ENCODE measurements at regions not wholly inside any gene's neighbourhood (a gene's known extent, or its start where the extent isn't known, plus 50 kb on each side); places are given as distances from the start of the nearest gene placed in this dataset.
"Not testable (repeated sequence)": the region's sequence is repeated elsewhere in the genome, so short reads cannot be mapped to it uniquely, and the experiment has no call there.

DNA sequence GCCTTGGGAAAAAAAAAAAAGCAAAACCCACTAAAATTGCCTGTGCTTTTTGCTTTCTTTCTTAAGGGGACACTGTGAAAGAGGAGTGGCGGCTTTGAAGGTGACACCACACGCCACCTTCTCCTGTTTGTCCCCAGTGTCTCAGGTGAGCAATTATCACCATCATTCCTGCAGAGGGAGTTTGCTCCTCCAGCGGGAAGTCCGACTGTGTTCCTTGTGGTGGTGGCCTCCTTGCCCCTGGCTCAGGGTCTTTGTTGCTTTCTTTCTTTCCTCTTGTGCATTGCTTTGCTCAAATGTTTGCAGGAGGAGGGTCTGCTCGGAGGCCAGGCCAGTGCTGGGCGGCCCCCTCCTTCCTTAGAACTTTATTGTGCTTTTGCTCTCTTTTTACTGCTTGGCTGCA lies 164.3 kb upstream of the CXCR4 start:
- DNase-seq, result peak; percentile 18

DNA sequence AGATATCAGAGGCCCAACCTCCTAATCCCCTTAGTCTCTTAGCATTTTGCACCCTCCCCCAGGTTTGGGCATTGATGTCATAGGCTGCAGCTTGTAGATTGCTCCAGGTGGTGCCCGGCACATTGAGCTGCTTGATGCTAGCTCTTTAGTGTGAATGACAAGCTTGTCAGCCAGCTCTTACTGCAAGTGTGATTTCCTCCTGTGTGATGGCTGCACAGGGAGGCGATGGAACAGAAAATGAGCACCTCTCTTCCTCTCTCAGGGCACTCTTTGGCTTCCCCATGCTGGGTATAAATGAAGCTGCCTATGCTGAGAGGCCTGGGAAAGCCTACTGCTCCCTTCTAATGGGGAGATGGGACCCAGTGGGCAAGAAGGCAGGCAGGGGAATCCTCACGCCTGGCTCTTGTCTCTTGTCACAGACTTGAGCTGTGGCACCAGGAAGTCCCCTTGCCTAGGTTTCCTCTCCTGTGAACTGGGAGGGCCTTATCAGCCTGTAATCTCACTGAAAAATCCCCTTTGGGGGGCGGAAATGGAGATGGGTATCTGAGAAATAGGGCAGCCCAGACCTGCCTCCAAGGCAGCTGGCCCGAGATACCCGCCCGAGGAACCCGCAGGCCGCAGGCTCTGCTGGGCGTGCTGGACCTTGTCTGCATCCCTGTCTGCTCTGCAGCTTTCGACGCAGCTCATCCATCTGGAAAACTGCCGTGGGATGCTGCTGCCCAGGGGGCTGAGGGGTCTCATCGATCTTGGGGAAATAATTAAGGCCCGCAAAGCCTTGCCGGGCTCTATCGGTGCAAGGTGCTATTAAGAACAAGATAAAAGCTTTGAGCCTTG lies 163.5 kb upstream of the CXCR4 start:
- DNase-seq, result no peak

DNA sequence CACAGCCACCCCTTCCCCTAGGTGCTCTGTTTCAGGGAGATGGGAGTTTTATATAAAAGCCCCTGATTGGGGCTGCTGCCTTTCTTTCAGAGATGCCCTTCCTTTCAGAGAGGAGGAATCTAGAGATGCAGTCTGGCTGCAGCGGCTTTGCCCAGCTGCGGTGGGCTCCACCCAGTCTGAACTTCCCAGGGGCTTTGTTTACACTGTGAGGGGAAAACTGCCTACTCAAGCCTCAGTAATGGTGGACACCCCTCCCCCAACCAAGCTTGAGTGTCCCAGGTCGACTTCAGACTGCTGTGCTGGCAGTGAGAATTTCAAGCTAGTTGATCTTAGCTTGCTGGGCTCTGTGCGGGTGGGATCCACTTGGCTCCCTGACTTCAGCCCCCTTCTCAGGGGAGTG lies 148.4 kb upstream of the CXCR4 start:
- DNase-seq, result not testable (repeated sequence)

DNA sequence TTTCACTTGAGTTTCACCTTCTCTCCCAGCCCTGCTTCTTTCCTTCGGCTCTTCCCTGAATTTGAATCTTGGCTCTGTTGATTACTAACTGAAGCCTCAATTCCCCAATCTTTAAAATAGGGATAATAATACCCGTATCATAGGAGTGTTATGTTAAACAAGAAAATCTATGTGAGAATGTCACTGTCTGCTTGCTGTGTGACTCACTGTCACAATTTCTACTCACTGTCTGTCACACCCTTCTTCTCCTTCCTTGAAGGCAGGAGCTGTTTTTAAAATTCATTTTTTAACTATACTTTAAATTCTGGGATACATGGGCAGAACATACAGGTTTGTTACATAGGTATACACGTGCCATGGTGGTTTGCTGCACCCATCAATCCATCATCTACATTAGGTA lies 141.6 kb upstream of the CXCR4 start:
- no peak for DNase-seq

DNA sequence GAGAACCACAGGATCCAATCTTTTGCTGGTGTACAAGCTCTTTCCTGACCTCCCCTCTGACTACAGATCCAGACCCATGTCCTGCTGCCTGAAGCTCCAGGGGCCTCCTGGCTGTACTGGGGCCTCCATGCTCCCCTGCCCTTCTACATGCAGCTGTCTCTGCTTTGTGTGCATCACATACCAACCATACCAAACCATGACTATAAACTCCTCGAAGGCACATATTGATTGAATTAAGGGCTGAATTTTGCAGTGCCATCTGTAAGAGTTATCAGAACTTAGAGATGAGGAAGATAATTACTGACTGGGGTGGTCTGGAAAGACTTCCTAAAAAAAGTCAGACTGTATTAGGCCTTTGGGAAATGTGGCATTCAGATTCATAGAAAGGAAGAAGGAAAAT lies 139.9 kb upstream of the CXCR4 start:
- no peak for DNase-seq

DNA sequence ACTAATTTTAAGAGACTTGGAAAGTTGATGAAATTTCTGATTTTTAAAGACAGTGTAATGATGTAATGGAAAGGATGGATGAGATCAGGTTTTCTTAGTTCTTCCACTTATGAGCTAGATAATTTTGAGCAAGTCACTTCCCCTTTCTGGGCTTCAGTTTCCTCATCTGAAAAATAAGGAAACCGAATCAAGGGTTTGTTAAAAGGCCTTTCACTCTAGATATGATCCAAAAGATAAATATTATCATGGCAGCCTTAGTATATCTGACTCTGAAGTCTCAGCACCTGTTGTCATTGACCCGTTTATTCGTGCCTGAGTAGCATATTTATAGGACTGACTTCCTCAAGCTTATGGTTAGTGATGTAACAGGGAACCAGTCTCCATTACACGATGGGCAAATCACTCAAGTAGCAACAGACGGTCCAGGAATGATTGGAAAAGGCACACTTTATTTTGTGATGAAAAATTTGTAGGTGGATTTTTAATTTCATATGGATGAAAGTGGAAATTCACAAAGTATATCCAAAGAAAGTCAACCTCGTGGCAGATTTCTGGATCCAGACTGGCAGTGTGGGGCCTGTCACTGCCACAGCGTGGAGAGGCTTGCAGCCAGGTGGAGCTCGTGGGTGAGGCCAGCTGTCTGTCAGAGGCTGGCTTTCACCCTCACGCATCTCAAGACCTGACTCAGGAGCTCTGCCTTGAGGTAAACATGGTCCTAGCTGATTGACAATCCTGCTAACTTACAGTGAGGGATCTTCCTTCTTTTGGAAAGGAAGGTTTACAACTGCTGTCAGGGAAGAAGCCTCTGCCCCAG lies 137.9 kb upstream of the CXCR4 start:
- no peak for DNase-seq

DNA sequence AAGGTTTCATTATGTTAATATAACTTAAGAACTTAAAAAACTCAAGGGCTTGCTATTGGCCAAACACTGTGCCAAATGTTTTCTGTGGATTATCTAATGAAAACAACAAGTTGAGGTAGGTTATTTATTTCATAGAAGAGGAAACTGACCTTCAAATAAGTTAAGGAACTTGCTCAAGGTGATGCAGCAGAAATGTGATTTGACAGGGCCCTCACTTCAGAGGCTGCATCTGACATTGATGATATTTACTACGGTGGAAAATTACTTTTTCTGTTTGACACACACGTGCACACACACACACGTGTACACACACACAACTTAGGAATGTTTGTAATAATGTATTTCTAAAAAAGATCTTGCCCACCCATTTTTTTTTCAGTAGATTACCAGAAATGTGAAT lies 137.2 kb upstream of the CXCR4 start:
- no peak for DNase-seq

DNA sequence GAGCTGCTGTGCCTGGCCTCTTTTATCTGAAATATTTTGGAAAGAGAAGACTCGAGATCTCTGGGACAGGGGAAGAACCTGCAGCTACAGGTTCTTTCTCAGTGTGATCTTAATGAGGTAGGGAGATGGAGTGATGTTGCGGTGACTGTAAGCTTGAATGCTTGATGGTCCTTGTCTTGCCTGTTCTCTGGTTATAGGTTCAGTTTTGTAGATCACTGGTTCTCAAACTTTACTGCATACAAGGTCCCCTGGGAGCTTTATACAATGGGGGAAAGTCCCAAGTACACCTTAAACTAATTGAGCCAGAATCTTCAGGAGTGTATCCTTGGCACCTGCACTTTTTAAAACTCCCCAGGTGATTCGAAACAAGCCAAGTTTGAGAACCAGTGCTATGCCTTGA lies 136.7 kb upstream of the CXCR4 start:
- no peak for DNase-seq

DNA sequence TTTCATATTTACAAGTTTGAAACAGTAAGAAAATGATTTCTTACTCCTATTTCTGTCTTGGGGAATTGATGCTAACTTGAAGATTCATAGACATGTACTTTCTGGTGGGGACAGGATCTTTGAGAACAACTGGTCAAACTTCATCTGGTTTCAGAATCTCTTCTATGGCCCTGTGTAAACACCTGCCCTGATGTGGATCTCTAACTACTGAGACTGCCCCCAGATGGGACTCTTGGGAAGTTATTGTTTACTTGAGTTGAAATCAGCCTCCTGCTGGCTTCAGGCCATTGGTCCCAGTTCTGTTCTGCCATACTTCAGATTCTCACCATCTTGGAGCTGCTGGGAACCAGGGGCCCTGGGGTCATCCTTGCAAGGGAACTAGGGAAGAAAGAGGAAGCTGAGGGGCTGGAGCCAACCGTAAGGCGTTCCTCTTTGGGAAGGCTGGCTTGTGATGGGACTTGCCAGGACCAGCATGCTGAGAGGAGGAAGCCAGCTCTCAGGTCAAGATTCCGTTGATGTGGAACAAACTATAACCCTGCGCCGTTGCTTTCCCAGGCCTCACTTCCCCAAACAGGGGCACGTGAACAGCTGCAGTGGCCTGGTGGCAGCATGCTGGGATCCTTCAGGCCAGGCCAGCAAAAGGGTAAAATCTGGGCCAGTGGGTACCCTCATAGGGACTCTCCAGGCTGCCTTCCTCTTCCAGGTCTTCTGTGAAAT lies 135.5 kb upstream of the CXCR4 start:
- DNase-seq, result no peak

DNA sequence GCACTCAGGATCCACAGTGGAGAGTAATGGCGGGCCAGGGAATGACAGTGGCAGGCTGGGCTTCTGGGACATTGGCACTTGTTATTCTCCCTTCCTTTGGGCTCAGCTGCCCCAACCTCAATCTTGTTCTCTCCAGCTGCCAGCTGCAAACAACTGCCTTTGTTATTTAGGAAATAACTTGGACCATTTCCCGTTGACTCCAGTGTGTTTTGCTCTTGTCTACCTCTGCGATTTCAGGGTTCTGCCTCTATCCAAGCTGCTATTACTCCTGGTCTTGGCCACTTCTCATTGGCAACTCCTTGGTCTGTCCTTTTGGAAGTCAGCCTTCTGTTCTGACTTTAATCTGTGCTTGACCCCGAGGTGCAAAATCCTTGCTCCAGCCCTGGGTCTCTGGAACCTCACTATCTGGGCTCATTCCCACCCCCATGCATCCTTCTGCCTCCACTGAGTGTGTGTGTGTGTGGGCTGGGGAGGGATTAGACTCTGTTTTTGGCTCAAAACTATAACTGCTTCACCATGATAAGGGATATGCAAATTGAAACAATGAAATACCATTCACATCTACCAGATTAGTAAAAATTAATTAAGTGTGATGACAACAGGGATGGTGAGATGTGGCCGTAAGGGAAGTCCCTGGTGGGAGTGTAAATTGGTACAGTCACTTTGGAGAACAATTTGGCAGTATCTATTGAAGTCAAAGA lies 134.1 kb upstream of the CXCR4 start:
- DNase-seq, result no peak

DNA sequence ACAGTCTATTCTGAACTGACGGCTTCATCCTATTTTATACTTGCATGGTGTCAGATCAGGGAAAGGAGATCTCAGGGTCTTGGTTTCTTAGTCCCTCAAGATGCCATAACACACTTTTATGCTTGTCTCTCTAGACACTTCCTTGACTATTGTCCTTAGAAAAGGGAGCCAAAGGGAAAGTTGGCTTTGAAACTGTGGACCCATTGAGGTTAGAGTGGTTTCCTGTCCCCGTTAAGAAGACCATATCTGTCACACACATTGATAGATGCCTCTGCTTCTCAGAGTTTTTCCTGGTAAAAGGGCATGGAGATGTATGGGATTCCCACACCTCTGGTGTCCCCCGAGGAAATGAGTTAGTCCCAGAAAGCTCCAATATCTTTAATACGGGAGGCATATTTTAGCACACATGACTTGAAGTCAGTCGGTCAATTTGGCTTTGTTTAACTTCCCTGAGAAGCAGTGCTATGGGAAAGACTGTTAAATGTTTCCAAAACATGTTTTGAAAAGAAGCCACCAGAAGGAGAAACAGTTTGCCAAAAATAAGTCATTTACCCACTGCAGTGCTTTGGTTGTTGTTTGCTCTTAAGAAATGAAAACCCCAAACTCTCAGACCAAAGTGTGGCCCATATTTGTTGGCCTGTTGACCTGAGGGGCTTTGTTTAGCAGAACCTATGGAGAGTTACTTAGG lies 133.4 kb upstream of the CXCR4 start:
- no peak for DNase-seq

DNA sequence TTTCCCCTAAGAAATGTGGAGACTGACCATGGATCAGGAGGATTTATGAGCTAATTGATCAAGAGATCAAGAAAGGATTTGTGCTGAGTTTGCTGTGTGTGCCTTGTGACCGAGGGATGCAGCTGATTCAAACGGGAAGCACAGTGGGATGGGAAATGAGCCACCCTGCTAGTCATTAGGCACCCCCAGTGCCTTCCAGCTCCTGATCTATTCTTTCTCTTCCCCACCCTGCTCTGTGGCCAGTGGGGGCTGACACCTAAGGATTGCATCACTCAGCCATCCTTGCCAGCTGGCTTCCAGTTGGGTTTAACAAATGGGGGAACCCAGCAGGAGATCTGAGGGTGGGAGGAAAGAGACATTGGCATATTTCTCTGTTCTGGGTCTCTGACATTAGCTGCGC lies 132.2 kb upstream of the CXCR4 start:
- no peak for DNase-seq

DNA sequence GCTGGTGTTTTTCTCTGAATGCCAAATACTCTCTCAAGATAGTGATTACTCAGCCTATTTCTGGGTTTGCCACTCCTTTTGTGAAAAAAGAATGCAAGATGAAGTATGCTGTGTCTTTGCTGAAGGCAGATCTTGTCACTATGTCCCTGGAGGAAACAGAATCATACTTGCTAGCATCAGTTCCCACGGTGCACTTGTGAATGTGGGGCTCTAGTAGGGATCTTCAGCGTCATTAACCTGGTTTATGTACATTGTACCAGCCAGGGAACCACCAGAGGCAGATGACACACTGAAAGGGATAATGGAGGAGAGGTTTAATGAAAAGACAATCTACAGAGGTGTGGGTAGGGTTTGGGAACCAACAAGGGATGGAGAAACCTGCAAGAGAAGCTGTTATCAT lies 131.0 kb upstream of the CXCR4 start:
- DNase-seq, result no peak

DNA sequence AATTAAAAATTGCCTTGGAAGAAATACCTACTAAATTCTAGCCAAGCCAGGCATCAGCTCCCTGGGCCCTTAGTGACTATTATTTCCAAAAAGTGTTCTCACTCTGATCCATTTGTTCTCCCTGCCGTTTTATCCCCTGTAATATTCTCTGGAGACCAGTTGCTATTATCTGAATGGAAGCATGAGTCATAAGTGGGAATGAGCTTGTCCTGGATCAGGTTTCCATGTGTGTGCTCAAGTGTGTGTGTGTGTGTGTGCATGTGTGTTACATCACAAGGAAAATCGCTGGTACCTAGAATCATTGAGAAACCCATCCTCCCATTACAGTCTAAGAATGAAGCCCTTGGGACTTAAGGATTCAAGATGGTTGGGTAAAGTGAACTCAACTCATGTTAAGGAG lies 130.3 kb upstream of the CXCR4 start:
- no peak for DNase-seq

DNA sequence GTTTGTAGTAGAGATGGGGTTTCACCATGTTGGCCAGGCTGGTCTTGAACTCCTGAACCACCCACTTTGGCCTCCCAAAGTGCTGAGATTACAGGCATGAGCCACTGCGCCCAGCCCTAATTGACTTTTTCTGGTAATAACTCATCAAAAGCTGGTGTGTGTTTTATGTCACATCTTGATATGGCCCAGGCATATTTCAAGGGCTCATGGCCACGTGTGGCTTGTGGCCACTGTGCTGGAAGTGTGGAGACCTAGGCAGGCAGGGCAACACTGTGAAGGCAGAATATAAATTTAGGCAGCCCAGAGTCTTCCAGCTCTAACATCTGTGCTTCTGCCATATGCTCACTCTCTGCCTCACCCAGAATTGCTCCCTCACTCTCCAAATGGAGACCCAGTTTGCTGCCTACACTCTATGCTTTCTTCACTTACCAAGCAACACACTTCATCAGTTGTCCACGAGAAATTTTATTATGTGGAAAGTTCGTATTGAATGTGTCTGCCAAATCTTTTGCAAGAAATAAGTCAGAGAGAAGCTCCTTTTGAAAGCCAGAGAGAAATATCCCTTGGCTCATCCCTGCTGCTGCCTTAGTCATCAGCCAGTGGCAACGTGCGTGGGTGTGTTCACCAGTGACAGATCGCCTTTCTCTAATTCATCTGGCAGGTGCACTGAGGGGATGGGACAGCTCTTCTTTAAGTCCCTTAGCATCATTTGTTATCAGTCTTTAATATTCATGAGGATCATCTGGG lies 129.4 kb upstream of the CXCR4 start:
- DNase-seq, result no peak

DNA sequence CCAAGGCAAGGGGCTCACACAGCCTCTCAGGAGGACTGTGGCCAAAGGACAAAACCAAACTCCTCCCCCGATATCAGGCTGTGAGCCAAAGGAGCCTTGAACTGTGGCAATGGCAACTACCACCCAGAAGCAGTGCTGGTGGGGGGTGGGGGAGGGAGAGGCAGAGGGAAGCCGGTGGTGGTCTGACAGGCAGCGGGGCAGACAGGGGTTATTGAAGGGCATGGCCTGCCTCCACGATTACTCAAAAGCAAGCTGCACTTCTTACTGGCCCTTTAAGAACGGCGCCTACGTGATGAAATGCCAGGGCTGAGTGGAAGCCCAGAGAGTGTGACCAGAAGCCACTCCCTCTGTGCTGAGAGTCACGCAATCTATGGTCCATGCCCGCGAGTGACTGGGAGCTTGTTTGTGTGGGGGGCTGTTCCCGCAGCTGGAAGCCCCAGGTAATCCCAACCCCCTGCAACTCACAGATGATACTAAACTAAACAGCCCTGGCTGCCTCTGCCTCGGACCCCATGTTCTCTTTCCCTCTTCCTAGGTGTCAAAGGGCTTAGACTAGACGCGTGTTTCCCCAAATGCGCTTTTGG lies 128.2 kb upstream of the CXCR4 start:
- peak; percentile 38 for DNase-seq

DNA sequence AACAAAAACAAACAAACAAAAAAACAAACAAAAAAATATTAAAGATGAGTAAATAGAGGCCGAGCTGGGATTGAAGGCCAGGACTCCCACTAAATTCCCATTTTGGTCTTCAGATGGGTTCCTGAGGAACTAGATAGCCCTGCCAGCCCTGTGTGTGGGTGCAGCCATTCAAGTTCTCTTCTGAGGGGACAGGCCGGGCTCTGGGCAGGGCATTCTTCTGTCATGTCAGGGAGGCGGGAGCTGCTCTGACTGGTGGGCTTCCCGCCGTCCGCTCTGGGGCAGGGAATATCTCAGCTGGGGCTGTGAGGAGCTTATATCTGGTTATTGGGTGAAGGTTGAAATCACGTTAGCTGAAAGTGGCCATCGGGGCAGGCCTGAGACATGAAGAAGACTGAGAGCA lies 127.3 kb upstream of the CXCR4 start:
- no peak for DNase-seq

DNA sequence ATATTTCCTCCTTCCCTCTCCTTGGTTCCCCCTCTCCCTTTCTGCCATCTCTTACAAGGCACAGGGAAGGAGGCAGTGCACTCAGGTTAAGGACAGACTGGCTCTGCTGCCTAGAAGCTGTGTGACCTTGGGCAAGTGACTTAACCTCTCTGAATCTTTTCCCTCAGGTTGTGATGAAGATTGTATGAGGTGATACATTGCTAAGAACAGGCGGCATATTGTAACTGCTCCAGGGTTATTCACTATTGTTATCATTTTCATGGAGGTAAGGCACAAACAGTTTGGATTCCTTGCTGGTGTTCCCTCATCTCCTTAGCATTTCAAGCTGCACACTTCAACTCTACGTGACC lies 126.6 kb upstream of the CXCR4 start:
- DNase-seq, result no peak

DNA sequence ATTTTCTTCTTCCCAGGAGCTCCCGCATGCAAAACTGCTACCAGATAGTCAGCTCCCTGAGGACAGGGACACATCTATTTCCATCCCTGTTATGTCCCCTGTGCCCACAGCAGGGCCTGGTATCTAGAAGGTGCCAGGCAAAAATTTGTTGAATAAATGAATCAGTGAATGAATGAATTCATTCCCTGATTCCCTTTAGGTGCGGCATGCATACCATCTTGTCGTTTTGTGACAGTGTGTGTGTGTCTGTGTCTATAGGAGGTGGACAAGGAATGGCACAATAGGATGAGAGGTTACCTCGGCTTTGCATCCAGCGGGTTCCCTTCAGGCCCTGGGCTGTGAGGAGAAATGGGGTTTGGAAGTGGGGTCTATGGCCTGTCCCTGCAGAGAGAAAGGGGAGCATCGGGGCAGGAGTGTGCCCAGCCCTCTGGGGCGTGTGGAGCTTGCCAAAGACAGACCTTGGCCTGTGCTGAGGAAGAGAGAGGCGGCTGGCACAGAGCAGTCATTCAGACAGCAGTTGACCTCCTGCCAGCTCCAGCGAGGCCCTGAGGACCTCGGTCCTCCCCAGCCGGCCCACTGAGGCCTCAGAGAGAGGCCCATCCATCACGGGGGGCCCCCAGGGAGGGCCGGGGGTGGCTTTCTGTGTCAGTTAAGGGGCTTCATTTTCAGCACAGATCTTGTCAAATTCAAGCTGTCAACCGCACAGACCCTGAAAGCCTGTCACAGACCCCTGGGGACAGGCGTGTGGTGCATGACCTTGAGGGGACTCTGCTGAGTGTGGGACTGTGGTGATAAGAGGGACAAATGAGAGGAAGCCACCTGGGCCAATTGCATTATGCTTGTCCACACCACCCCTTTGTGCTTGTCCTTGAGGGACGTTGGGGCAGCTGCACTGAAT lies 125.9 kb upstream of the CXCR4 start:
- no peak for DNase-seq

All from right kidney (tissue), 1 donor.